Nephron progenitor cell (in vitro differentiated cells): ENCODE measurements at regions not wholly inside any gene's neighbourhood (a gene's known extent, or its start where the extent isn't known, plus 50 kb on each side); places are given as distances from the start of the nearest gene placed in this dataset.
"Not testable (repeated sequence)": the region's sequence is repeated elsewhere in the genome, so short reads cannot be mapped to it uniquely, and the experiment has no call there.

Experiments used
- DNase-seq: peaks from one replicate; pipeline ENCODE4 v3.0.0; 2021
- H3K27ac Mint-ChIP-seq: 2 replicates; pipeline ENCODE4 v1.8.0; 2021; ENCODE audit warnings: mild to moderate bottlenecking, moderate library complexity, mixed read lengths
- H3K27me3 Mint-ChIP-seq: 2 replicates; pipeline ENCODE4 v1.8.0; 2021; ENCODE audit warnings: mild to moderate bottlenecking, low read depth, mixed read lengths; ENCODE audit not compliant: poor library complexity
- H3K36me3 Mint-ChIP-seq: 2 replicates; pipeline ENCODE4 v1.8.0; 2021; ENCODE audit warnings: low read depth, mixed read lengths
- H3K4me1 Mint-ChIP-seq: 2 replicates; pipeline ENCODE4 v1.8.0; 2021; ENCODE audit warnings: mixed read lengths
- H3K4me3 Mint-ChIP-seq: 2 replicates; pipeline ENCODE4 v1.8.0; 2021; ENCODE audit warnings: mild to moderate bottlenecking, moderate library complexity, mixed read lengths
- H3K9me3 Mint-ChIP-seq: 2 replicates; pipeline ENCODE4 v1.8.0; 2021; ENCODE audit warnings: mild to moderate bottlenecking, moderate library complexity, mixed read lengths
- CTCF ChIP-seq: fragments of 200-600 bp; sonication (generic); IDR thresholded peaks from 2 replicates; pipeline ENCODE4 v1.5.0; 2021; ENCODE audit warnings: antibody characterized with exemption

GRCh38 chr1:59215766-59216291 is 81.1 kb upstream of the FGGY start:
- Mint-ChIP-seq H3K27ac (no peak overlapping the region), H3K9me3 (peaks cover 60% of the 10 kb centered on the region), H3K4me3 (no peak overlapping the region), H3K27me3 (peaks cover 5% of the 10 kb centered on the region), H3K36me3 (peaks cover 41% of the 10 kb centered on the region), H3K4me1 (peaks cover 46% of the 10 kb centered on the region)
- TF ChIP-seq CTCF = no peak
- DNase-seq = no peak

- H3K27ac Mint-ChIP-seq, H3K4me3 Mint-ChIP-seq: not testable (repeated sequence)
- peaks cover 40% of the 10 kb centered on the region for H3K4me1 Mint-ChIP-seq
These were observed 79.5 kb upstream of the FGGY start for GRCh38 chr1:59217439-59217838.

GRCh38 chr1:59218521-59219236 is 78.2 kb upstream of the FGGY start:
- Mint-ChIP-seq H3K27ac (no peak overlapping the region), H3K36me3 (peaks cover 29% of the 10 kb centered on the region), H3K27me3 (peaks cover 6% of the 10 kb centered on the region), H3K9me3 (peaks cover 41% of the 10 kb centered on the region), H3K4me3 (no peak overlapping the region), H3K4me1 (peaks cover 28% of the 10 kb centered on the region)
- no peak for TF ChIP-seq CTCF
- DNase-seq = no peak

More at GRCh38 chr1:59217439-59217838, 79.5 kb upstream of the FGGY start:
- not testable (repeated sequence) for H3K27me3 Mint-ChIP-seq, DNase-seq
- Mint-ChIP-seq H3K36me3 (peaks cover 32% of the 10 kb centered on the region), H3K9me3 (peaks cover 45% of the 10 kb centered on the region)

GRCh38 chr1:59219916-59220315 is 77.0 kb upstream of the FGGY start:
- H3K27ac Mint-ChIP-seq = no peak overlapping the region
- no peak for TF ChIP-seq CTCF
- H3K27me3 Mint-ChIP-seq = peaks cover 6% of the 10 kb centered on the region
- no peak for DNase-seq
- peaks cover 23% of the 10 kb centered on the region for H3K4me1 Mint-ChIP-seq
- no peak overlapping the region for H3K4me3 Mint-ChIP-seq
- peaks cover 29% of the 10 kb centered on the region for H3K36me3 Mint-ChIP-seq
- peaks cover 39% of the 10 kb centered on the region for H3K9me3 Mint-ChIP-seq

- Mint-ChIP-seq H3K36me3 (peaks cover 29% of the 10 kb centered on the region), H3K9me3 (peaks cover 35% of the 10 kb centered on the region), H3K4me1 (peaks cover 19% of the 10 kb centered on the region), H3K27me3 (peaks cover 6% of the 10 kb centered on the region), H3K27ac (no peak overlapping the region), H3K4me3 (no peak overlapping the region)
- DNase-seq = no peak
- TF ChIP-seq CTCF = no peak
These were observed 76.5 kb upstream of the FGGY start for GRCh38 chr1:59220356-59220755.

GRCh38 chr1:59223198-59223597 is 73.7 kb upstream of the FGGY start:
- DNase-seq = no peak
- Mint-ChIP-seq H3K4me1 (peaks cover 8% of the 10 kb centered on the region), H3K36me3 (peaks cover 9% of the 10 kb centered on the region), H3K4me3 (no peak overlapping the region), H3K27me3 (peaks cover 6% of the 10 kb centered on the region), H3K9me3 (peaks cover 11% of the 10 kb centered on the region), H3K27ac (no peak overlapping the region)
- TF ChIP-seq CTCF = no peak
